NT2/D1 (cell line): ENCODE measurements at regions not wholly inside any gene's neighbourhood (a gene's known extent, or its start where the extent isn't known, plus 50 kb on each side); places are given as distances from the start of the nearest gene placed in this dataset.

Experiments used
- SUZ12 ChIP-seq: IDR thresholded peaks from 2 replicates; pipeline ENCODE4 v1.6.1; 2011; ENCODE audit not compliant: insufficient read length, insufficient read depth; ENCODE audit errors: extremely low read depth
- YY1 ChIP-seq: IDR thresholded peaks from 2 replicates; pipeline ENCODE4 v1.6.1; 2011; ENCODE audit not compliant: insufficient read length, insufficient read depth
- ZNF274 ChIP-seq: IDR thresholded peaks from 2 replicates; pipeline ENCODE4 v1.6.1; 2011; ENCODE audit warnings: mild to moderate bottlenecking, low read depth, low read length

GRCh38 chr10:60591119-60591518, 187.2 kb upstream of the CDK1 start:
- no peak for TF ChIP-seq SUZ12
- TF ChIP-seq ZNF274, result no peak
- TF ChIP-seq YY1, result no peak
